HG03064 (cell line): ENCODE measurements at regions not wholly inside any gene's neighbourhood (a gene's known extent, or its start where the extent isn't known, plus 50 kb on each side); places are given as distances from the start of the nearest gene placed in this dataset.

ENCODE experiments used
- ATAC-seq: cut with Tn5 transposase; IDR thresholded peaks from one replicate; pipeline ENCODE4 v1.9.1; 2021; ENCODE audit warnings: low read depth; ENCODE audit not compliant: unreplicated experiment

GRCh38 chr4:176843710-176844109, 51.0 kb upstream of the VEGFC start:
- no peak for ATAC-seq

- ATAC-seq = no peak
Measured at GRCh38 chr4:176844448-176844847, 51.7 kb upstream of the VEGFC start.

GRCh38 chr4:176845636-176846035, 52.9 kb upstream of the VEGFC start:
- no peak for ATAC-seq

- ATAC-seq = no peak
Measured at GRCh38 chr4:176849076-176849475, 56.4 kb upstream of the VEGFC start.

GRCh38 chr4:176850436-176850835, 57.7 kb upstream of the VEGFC start:
- no peak for ATAC-seq

GRCh38 chr4:176856421-176856820, 63.7 kb upstream of the VEGFC start:
- no peak for ATAC-seq

- no peak for ATAC-seq
Measured at GRCh38 chr4:176858839-176859238, 66.1 kb upstream of the VEGFC start.

GRCh38 chr4:176864238-176864637, 71.5 kb upstream of the VEGFC start:
- no peak for ATAC-seq

GRCh38 chr4:176868676-176869075, 76.0 kb upstream of the VEGFC start:
- no peak for ATAC-seq

GRCh38 chr4:176872461-176872860, 79.7 kb upstream of the VEGFC start:
- ATAC-seq = no peak

GRCh38 chr4:176874721-176875445, 82.2 kb upstream of the VEGFC start:
- ATAC-seq = no peak

- no peak for ATAC-seq
Measured at GRCh38 chr4:176875446-176875930, 82.8 kb upstream of the VEGFC start.

- no peak for ATAC-seq
Measured at GRCh38 chr4:176879380-176880116, 86.8 kb upstream of the VEGFC start.

- ATAC-seq = no peak
Measured at GRCh38 chr4:176882206-176882605, 89.5 kb upstream of the VEGFC start.

GRCh38 chr4:176883108-176883550, 90.4 kb upstream of the VEGFC start:
- no peak for ATAC-seq

GRCh38 chr4:176883681-176884418, 91.1 kb upstream of the VEGFC start:
- ATAC-seq = no peak

- ATAC-seq = no peak
Measured at GRCh38 chr4:176885224-176885623, 92.5 kb upstream of the VEGFC start.

- ATAC-seq = no peak
Measured at GRCh38 chr4:176886135-176886534, 93.4 kb upstream of the VEGFC start.

GRCh38 chr4:176889776-176890175, 97.1 kb upstream of the VEGFC start:
- ATAC-seq = no peak

GRCh38 chr4:176894498-176894897, 101.8 kb upstream of the VEGFC start:
- ATAC-seq = no peak

- no peak for ATAC-seq
Measured at GRCh38 chr4:176896211-176896610, 103.5 kb upstream of the VEGFC start.
